Fibroblast of pulmonary artery (primary cell): ENCODE measurements at regions not wholly inside any gene's neighbourhood (a gene's known extent, or its start where the extent isn't known, plus 50 kb on each side); places are given as distances from the start of the nearest gene placed in this dataset.
A peak's percentile ranks its signal among the peaks of the same experiment; 100 is the strongest.

Experiments used
- DNase-seq: peaks from one replicate; pipeline ENCODE4 v3.0.0-alpha.2; 2010; ENCODE audit warnings: low read depth
- H3K4me3 ChIP-seq: replicated peaks from 2 replicates; pipeline ENCODE4 v1.5.1; 2011; ENCODE audit warnings: low read depth, mild to moderate bottlenecking, control low read depth, low read length, moderate library complexity
- CTCF ChIP-seq: IDR thresholded peaks from 2 replicates; pipeline ENCODE4 v1.5.1; 2011; ENCODE audit warnings: mild to moderate bottlenecking, control low read depth, low read length, inconsistent platforms; ENCODE audit errors: missing control alignments

GRCh38 chr1:81634294-81634693, 166.4 kb upstream of the ADGRL2 start:
- no peak overlapping the region for H3K4me3 ChIP-seq
- no peak for TF ChIP-seq CTCF
- no peak for DNase-seq

- H3K4me3 ChIP-seq, result no peak overlapping the region
- DNase-seq, result no peak
- TF ChIP-seq CTCF, result no peak
Observed at GRCh38 chr1:81619156-81619555, 181.6 kb upstream of the ADGRL2 start.

GRCh38 chr1:81618376-81618775, 182.4 kb upstream of the ADGRL2 start:
- H3K4me3 ChIP-seq, result no peak overlapping the region
- no peak for TF ChIP-seq CTCF
- DNase-seq, result no peak

GRCh38 chr1:81617308-81617967, 183.3 kb upstream of the ADGRL2 start:
- no peak overlapping the region for H3K4me3 ChIP-seq
- TF ChIP-seq CTCF, result no peak
- peak; percentile 33 for DNase-seq

GRCh38 chr1:81613803-81614202, 186.9 kb upstream of the ADGRL2 start:
- DNase-seq, result no peak
- TF ChIP-seq CTCF, result no peak
- H3K4me3 ChIP-seq, result no peak overlapping the region

GRCh38 chr1:81607924-81608323, 192.8 kb upstream of the ADGRL2 start:
- no peak overlapping the region for H3K4me3 ChIP-seq
- no peak for TF ChIP-seq CTCF
- no peak for DNase-seq

- no peak for TF ChIP-seq CTCF
- no peak for DNase-seq
- no peak overlapping the region for H3K4me3 ChIP-seq
Observed at GRCh38 chr1:81607086-81607485, 193.6 kb upstream of the ADGRL2 start.
